HG02885 (cell line): ENCODE measurements at regions not wholly inside any gene's neighbourhood (a gene's known extent, or its start where the extent isn't known, plus 50 kb on each side); places are given as distances from the start of the nearest gene placed in this dataset.
"Not testable (repeated sequence)": the region's sequence is repeated elsewhere in the genome, so short reads cannot be mapped to it uniquely, and the experiment has no call there.

ENCODE experiments used
- ATAC-seq: cut with Tn5 transposase; IDR thresholded peaks from one replicate; pipeline ENCODE4 v1.9.1; 2021; ENCODE audit warnings: mild to moderate bottlenecking; ENCODE audit not compliant: unreplicated experiment, poor library complexity

DNA sequence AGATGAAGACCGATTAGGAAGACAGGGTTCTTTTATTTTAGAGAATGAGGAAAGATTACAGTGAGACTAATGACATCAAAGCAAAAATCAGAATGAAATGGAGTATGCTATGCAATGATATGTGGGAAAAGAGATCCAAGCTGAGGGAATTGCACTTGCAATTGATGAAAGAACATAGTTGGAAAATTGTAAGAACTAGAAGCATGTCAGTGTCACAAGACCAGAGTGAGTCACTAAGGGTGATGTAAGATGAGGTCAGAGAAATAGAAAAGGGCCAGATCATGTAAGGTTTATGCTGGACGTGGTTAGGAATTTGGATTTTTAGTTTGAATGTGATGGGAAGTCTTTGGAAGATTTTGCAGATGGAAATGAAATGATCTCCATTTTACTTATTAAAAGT, 1937.3 kb downstream of the OLFM4 start:
- no peak for ATAC-seq

DNA sequence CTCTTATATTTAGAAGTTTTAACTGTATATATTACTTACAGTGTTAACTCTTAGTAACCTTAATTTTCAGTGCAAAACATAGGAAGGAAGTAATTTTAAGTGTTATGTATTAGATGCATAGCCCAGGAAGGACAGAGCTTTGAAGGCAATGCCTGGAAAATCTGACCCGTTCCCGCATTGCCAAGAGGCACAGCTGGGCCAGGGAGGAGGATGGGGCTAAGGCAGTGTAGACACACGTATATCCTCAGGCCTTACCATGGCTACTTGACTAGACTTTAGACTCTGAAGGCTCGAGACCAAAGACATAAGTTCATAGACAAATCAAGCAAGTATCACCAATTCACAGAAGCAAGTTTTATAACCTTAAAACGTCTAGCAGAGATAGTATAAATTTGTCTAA, 1944.2 kb downstream of the OLFM4 start:
- ATAC-seq: no peak

DNA sequence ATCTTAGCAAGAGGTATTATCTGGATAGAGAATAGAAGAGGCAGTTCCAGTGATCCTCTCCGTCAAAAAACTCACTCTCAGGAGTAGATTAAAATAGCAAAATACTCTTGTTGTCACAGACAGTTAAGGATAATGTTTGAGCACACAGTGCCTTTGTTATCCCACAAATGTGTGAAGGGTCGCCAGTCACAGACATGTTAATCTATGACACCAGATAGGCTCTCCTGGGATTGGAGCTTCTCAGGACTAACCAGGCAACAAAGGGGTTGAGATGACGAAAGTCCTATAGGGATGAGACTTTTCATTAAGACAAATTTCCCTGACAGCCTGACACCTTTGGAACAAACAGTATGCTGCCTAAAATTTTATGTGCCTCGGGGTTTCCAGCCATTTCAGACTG, 1947.1 kb downstream of the OLFM4 start:
- no peak for ATAC-seq

DNA sequence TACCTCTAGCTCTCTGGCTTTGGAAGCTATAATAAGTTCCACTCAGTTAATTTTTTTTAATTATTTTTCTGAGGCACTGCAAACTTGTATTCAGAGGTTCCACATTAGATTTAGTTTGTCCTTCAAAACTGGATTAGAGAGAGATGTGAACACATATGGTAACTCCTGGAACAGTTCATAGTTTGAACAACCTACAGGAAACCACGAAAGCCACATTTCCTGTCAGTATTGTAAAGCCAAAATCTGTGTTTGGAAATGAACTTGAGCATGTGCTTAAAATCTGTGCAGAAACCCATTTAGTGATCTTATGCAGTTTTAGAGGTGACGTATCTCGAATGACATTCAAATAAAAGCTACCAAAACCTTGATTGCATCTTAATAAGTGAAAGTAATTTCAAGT, 1952.0 kb downstream of the OLFM4 start:
- ATAC-seq: no peak

DNA sequence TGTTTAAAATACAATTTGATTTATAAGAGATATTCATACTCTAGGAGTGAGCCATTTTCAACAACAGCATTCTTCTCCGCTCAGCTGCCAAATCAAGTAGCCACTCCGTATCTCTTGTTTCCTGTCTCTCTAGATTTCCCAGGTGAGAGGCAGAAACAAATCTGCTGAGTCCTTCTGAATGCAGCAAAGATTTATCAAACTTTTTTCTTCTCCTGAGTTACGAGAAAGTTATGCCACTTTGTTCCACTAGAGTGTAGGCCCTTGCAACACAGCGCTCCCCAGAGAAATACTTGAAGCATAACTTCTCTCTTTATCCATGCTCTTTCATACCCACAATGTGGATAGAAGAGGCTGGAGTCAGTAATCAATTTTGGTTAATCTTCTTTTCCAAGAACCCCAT, 1960.8 kb downstream of the OLFM4 start:
- ATAC-seq: no peak

DNA sequence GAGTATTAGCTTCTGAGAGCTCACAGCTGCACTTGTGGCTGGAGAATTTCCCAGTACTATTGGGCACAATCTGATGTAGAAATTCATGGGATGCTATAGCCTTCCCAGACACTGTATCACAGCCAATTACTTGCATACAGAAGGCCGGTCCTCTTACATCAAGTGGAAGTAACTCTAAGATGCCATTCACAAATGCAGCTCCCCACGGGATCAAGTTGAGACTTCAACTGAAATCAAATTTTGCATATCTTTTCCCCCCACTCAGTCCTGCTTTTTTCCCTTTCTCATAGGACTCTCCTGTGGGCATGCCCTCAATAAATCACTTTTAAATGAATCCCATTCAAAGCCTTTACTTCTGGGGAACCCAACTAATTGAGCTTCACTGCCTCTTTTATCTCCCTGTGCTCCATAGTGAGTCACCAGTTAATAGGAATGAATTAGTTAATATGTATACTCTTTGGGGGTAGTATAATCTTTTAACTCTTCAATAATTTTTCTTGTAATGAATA, 1970.8 kb downstream of the OLFM4 start:
- ATAC-seq: no peak

DNA sequence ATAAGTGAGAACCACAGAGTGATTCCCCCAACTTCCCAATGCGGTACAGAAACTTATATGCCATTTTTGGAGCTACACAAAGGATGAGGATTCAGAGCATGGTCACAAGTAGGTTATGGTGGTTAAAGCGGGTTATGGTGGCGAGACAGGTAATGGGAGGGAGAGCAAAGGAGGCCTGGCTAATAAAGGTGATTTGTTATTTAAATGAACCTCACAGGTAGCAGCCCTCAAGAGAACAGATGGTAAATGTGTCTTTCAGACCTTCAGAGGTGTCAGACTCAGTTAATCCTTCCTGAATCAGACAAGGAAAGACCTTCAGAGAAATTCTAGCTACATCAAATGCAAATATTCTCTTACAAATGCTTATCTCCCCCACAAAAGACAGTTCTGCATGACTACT, 1971.4 kb downstream of the OLFM4 start:
- no peak for ATAC-seq

DNA sequence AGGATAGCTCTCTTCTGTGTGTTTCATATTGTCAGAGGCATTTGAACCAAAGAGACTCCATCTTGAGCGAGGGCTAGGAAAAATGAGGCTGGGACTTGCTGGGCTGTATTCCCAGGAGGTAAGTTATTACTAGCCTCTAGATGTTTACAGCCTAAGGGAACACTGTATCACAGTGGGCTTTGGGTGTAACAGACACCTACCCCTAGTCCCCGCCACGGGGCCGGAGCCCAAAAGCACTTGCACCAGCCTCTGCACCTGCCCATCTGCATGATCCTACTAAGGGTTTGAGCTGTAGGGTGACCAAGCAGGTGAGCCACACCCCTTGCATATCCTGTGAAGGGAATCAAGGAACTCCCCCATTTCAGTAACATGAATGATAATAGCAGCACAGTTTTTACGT, 1972.2 kb downstream of the OLFM4 start:
- ATAC-seq: no peak

DNA sequence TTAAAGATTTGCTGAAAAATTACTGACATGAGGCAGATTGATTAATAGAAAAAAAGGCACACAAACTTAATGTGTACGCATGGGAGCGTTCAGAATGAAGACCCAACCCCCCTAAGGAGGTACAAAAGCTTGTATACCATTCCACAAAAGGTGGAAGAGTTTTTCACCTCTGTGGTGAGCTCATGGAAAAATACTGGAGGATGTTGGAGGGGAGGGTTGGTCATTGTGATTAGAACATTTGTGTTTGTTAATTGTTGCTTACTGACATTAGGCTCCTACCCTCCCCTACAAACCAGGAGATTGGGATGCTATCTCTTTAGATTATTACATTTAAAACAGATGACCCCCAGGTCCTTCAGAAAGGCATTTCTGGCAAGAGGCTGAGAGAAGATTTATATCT, 1973.3 kb downstream of the OLFM4 start:
- ATAC-seq: no peak

DNA sequence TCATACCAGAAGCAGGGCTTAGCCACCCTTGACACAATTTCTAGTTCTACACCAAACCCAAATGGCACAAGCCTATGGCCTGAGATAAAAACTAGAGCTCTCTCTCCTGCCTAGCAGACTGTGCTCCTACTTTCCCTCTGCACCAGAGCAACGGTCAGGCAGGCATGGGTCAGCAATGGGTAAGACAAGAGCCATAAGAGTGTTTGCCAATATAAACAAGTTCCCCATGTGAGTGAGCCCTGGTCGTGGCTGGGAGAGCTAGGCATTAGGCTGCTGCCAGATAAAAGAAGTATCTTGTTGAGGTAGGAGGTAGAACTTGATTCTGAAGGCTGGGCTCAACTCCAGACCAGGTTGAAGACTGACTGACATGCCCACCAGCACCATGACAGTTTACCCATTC, 1979.1 kb downstream of the OLFM4 start:
- ATAC-seq: no peak

DNA sequence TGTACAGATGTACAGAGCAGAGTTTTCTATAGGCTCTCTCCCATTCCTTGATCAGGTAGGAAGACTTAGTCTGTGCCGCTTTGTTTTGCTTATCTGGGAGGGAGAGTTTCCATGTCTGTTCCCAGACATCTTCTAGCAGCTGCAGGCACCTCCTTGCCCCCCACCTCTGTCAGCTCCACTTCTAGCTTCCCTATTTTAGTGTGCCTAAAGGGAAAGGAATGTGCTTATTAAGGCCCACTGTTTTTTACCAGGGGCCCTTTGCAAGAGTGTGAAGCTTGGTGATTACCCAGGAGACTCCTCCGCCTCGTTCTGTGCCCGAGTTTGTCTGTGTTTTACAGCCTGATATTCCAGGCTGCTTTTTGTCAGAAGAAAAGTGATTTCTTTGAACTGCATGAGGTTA, 1984.4 kb downstream of the OLFM4 start:
- no peak for ATAC-seq

DNA sequence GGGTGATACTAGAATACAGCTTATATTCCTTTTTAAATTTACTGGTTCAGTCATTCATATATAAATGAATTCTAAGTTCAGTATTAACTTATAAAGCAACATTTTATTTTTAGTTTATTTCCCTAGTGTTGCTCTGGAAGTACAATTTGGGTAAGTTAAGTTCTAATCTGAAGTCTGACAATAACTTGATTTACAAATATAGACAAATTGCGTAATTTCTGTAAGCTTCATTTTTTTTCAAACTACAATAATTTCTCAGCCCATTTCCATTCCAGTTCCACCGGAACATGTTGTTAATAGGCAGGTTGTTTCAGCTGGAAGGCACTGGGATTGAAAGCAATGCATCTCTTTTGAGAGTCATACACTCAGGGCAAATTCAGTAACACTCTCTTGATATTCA, 2000.7 kb downstream of the OLFM4 start:
- no peak for ATAC-seq

DNA sequence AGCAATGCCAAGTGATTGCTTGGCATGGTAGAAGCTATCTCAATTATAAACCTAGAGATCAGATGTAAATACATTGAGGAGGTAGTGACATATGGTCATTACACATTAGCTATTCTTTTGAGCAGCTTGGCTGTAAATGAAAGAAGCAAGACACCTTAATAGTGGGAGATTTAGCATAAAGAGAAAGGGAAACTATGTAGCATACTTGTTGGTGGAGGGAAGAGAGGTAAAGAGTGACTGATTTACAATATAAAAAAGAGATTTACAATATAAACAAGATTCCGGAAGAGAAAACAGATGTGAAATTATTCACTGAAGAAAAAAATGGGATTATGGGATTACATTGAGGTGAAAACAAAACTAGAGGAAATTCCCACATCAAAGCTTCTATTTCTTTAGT, 2009.6 kb downstream of the OLFM4 start:
- no peak for ATAC-seq

DNA sequence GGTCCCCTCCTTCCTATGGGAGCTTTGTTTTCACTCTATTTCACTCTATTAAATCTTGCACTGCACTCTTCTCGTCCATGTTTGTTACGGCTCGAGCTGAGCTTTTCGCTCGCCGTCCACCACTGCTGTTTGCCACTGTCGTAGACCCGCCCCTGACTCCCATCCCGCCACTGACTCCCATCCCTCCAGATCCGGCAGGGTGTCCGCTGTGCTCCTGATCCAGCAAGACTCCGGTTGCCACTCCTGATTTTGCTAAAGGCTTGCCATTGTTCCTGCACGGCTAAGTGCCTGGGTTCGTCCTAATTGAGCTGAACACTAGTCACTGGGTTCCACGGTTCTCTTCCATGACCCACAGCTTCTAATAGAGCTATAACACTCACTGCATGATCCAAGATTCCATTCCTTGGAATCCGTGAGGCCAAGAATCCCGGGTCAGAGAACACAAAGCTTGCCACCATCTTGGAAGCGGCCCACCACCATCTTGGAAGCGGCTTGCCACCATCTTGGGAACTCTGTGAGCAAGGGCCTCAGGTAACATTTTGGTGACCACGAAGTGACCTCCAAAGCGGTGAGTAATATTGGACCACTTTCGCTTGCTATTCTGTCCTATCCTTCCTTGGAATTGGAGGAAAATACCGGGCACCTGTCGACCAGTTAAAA, 2025.4 kb downstream of the OLFM4 start:
- not testable (repeated sequence) for ATAC-seq

DNA sequence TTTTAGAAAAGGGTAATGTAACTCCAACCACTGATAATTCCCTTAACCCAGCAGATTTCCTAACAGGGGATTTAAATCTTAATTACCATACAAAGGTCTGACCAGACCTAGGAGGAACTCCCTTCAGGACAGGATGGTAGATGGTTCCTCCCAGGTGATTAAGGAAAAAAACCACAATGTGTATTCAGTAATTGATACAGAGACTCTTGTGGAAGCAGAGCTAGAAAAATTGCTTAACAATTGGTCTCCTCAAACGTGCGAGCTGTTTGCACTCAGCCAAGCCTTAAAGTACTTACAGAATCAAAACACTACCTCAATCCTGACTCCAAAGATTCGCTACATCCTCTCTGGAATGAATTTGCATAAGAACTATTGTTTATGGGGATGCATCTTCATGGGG, 2027.1 kb downstream of the OLFM4 start:
- not testable (repeated sequence) for ATAC-seq

DNA sequence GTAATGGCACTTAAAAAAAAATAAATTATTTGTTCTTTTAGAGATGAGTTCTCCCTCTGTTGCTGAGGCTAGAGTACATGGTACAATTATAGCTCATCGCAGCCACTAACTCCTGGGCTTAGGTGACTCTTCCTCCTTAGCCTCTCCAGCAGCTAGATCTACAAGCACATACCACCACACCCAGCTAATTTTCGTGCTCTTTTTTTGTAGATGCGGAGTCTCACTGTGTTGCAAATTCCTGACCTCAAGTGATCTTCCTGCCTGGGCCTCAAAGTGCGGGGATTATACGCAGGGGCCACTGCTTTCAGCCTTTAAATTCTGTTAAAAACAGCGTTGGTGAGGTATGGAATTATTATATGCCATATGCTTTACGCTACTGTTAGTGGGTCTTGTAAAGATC, 2034.0 kb downstream of the OLFM4 start:
- ATAC-seq: no peak

DNA sequence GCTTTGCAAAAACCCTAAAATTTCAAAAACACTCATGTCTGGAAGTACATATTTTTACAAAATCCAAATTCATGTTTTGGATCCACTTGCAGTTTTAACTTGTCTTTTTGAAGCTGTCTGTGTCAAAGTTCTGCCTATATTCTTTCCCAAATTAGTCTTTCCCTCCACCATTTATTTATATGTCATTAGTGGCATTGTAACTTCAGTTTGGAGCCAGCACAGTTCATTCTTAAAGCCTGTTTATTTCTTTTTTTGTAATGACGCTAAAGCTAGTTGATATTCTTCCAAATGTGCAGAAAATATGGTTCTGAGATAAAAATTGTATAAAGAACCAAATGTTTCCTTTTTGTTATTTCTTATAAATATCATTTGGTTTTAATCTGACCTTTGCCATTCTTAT, 2039.3 kb downstream of the OLFM4 start:
- ATAC-seq: no peak

DNA sequence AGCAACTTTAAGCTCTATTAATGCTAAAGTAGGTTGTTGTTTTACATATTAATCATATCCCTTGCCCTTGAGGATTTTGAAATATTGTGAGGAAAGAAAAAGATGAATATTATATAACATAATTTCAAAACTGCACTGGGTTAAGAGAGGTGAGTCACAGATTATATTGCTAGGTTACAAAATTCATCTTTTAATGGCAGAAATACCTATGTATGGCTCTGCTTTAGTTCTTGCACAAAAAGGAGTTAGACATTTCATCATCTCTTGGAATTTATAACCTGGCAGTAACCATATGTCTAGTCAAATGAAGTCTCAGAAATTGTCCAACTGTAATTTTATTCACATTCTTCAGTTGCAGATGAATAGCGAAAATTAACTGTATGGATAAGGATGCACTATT, 2041.1 kb downstream of the OLFM4 start:
- ATAC-seq: no peak

DNA sequence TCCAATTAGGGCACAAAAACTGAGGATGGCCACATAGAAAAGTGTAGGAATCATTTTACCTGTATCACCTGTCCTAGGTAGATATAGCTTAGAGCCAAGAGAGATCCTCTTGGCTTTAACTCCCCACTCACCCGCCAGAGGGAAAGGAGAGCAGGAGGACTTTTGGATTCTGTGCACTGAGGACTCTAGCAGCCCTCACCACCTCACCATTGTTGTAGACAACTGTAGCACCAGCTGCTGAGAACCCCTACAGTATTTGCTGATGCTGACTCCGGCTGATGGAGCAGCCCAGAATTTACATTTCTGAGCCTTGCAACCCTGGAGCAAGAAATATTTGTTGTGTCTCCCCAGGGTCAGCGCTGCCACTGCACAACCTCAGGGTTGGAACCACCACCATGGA, 2044.4 kb downstream of the OLFM4 start:
- no peak for ATAC-seq

DNA sequence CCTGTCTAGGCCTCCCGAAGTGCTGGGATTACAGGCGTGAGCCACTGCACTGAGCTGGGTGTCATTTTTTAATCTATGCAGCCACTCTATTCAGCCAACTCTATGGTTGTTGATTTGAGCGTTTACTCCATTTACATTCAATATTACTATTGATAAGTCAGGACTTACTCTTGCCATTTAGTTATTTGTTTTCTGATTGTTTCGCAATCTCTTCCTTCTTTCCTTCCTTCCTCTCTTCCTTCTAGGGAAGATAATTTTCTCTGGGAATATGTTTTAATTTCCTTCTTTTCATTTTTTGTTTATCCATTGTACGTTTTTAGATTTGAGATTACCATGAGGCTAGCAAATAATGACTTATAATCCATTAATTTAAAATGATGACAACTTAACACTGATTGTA, 2056.0 kb downstream of the OLFM4 start:
- no peak for ATAC-seq

DNA sequence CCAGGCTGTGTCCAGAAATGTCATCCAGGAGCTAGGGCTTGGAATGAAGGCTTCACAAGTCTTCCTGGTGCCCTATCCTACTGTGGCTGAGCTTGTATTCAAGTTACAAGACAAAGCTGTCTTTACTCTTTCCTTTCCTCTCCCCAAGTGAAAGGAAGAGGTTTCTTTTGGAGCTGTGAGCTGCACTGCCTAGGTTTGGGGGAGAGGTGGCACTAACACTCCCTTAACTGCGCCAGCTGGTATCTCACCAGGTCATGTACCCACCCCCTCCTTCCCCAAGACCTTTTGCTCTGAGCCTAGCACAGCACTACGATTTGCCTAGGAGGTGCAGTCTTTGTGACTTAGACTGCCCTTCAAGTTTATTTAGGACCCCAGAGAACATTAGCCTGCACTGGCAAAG, 2053.6 kb upstream of the PRR20A start:
- no peak for ATAC-seq

DNA sequence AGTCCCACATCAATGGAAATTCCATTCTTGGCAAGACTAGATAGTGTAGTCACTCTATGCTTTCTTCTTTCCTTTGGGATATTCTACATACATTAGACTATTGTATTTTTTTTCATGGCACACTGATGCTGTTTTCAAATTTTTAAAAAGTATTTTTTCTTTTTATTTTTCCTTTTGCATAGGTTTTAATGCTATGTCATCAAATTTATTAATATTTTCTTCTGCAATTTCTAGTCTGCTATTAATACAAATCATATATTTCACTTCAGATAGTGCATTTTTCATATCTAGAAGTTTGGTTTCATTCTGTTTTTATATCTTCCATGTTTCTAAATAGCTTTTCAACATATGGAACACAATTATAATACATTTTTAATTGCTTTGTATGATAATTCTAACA, 2050.1 kb upstream of the PRR20A start:
- ATAC-seq: no peak

DNA sequence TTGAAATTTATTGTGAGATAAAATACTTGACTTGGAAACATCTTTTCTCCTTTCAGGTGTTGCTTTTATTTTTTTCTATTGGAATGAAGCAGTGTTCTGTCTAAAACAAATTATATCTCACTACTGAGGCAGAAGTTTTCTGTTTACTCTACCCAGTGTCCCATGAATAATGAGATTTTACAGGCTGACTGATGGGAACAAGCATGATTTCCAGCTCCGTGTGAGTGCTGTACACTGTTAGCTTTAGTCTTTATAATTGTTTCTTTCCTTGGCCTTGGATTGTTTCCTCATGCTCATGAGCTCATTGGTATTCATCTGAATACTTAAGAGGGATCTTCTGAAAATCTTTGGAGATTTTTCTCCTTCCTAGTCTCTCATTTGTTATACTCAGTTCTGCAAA, 2049.5 kb upstream of the PRR20A start:
- ATAC-seq: no peak
